ENCODE measurements at regions not wholly inside any gene's neighbourhood (a gene's known extent, or its start where the extent isn't known, plus 50 kb on each side); places are given as distances from the start of the nearest gene placed in this dataset.

DNA sequence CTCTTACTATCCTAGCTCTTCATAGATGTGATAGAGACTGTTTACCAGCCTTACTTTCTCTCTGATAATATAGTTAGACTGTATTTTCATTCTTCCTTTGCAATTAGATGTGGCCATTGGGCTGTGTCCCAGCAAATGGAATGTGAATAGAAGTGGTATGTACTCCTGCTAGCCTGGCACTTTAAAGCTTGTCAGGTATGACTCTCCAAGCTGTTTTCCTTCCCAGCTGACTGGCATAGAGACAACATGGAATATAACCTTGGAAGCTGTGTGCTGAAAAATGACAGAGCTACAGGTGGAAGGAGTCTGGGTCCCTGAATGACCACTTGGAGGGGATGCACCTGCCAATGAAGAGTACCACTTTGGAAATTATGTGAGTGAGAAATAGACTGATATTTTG, 116.2 kb downstream of the DIRAS2 start:
- TF ChIP-seq, protein P1, sequence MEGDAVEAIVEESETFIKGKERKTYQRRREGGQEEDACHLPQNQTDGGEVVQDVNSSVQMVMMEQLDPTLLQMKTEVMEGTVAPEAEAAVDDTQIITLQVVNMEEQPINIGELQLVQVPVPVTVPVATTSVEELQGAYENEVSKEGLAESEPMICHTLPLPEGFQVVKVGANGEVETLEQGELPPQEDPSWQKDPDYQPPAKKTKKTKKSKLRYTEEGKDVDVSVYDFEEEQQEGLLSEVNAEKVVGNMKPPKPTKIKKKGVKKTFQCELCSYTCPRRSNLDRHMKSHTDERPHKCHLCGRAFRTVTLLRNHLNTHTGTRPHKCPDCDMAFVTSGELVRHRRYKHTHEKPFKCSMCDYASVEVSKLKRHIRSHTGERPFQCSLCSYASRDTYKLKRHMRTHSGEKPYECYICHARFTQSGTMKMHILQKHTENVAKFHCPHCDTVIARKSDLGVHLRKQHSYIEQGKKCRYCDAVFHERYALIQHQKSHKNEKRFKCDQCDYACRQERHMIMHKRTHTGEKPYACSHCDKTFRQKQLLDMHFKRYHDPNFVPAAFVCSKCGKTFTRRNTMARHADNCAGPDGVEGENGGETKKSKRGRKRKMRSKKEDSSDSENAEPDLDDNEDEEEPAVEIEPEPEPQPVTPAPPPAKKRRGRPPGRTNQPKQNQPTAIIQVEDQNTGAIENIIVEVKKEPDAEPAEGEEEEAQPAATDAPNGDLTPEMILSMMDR (IDR thresholded peaks at IDR 0.05): no peak
- TF ChIP-seq POLR2A (IDR thresholded peaks at IDR 0.05) (no peak), POLR2AphosphoS5 (IDR thresholded peaks at IDR 0.05) (no peak), EP300 (IDR thresholded peaks at IDR 0.05) (no peak)

Data from gastroesophageal sphincter (tissue), 3 donors.